Nucleus accumbens (tissue), 56 donors: ENCODE measurements at regions not wholly inside any gene's neighbourhood (a gene's known extent, or its start where the extent isn't known, plus 50 kb on each side); places are given as distances from the start of the nearest gene placed in this dataset.
A peak's percentile ranks its signal among the peaks of the same experiment; 100 is the strongest.

Experiments
- DNase-seq, 56 donors: peaks; one replicate each; lab custom pipeline; 2025; lab: John Stamatoyannopoulos, UW

DNA sequence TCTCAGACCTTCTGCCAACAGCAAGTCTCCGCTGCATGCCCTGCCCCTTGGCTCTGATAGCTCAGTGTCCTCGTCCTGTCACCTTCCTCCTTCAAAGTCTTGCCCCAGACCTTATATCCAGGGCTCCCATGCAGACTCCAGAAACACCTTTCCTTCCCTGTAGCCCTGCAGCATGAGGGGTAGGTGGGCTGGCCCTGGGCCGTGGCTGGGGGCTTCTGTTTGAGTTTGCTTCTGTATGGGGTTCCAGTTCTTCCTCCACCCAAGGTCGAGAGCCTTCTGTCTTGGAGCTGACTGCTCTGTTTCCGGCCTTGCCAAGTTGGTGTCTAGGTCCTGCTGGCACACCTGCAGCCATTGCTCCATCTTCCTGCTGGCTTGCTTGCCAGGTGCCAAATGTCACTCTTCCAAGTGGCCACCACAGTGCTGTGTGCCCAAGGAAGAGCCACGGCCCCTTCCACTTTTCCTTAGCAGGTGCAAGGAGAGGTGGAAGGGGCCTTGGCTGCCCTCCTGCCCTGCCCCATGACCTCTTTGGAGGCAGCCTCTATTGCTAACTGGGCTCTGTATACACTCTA is 74.8 kb upstream of the NECTIN1 start:
- no peak for DNase-seq

DNA sequence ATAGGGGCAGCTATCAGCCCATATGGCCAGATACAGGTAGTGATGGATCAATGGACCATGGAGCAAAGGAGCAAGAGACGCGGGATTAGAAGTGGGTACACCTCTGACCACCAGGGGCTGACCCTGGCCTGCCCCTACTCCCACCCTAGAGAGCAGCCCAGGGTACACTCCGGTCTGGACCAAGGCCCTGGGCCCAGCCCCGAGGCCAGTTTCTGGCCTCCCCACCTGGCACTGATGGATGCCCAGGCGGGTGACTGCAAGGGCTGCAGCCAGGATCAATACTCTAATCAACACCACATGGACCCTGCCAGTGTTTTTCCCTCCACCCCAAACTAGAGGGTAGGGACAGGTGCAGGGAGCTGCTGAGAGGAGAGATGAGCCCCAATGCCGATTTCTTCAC is 74.1 kb upstream of the NECTIN1 start:
- no peak for DNase-seq

DNA sequence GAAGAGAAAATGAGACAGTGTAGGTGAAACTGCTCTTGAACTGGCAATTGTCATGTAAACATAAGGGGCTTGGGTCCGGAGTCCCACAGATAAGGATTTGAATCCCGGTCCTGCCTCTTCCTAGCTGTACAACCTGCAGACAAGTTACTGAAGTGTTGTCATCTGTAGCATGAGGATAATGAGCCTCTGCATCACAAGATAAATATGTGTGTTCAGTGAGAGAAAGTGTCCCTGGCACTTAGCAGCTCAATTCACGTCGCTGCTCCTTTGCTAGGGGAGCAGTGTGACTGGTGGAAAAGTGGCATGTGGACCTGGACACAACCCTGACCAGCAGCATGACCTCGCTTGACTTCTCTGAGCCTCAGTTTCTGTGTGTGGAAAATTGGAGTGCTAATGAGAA is 73.7 kb upstream of the NECTIN1 start:
- no peak for DNase-seq

DNA sequence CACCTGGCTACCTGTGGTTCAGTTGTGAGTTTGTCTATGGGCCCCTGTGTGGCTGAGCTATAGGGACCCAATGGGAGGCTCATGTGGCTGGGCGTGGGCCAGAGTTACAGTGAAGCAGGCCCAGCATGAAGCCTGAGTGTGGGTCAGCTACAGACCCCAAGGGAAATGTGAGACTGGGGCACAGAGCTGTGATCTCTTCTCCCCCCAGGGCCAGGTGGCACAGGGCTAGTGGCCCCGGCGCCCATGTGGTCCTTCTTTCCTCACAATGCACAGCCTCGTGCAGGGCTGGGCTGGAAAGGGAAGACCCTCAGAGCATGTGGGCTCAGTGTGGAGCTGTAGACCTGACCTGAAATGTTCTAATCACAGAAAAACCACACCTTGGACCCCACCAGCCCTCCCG is 71.6 kb upstream of the NECTIN1 start:
- no peak for DNase-seq

DNA sequence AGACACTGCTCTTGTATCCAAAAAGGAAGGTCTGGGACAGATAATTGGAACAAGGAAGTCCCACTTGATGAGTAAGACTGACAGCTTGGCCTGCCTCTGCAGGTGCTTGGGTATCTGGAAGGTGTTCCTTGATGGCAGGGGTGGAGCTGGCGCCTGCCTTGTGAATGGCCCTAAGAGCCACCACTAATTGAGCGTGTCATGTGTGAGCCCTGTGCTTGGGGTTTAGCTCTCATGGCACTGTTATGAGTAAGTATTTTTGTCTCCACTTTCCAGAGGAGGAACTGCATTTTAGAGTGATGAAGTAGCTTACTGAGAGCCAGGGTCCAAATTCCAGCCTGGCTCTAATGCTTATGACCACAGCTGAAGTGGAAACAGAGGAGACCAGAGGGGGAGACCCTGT is 71.2 kb upstream of the NECTIN1 start:
- DNase-seq: no peak

DNA sequence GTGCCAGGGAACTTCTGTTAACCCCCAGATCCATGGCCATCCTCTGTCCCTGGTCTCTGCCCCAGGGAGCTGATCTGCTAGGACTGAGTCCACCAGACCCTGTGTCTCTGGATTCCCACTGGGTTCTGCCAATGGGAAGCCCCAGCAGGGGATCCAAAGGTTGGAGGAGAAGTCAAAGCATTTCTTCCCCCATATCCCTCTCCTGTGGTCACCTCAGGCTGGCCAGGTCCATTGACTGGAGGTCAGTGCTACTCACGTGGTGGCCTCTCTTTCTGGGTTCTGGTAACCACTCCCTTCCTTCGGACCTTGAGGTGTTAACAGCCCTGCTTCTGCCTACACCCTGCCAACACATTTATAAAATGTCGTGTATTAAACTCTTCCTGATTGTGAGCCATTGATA is 69.7 kb upstream of the NECTIN1 start:
- DNase-seq: no peak

DNA sequence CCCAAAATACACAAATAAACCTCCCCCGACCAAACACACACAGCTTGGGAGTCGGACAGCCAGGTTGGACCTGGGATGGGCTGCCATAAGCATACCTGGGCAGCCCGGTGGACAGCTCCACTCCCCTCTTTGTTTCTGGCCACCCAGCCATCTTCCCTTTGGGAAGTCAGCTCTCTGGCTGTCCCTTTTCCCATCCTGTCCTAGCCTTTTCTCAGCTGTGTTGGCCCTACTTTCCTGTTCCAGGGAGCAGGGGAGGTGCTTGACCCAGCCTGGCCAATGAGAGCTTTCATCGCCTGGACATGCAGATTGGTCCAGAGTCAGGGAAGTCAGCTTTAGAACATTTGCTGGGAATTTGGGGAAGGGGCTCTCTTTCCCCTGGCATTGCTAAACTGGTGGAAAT is 68.7 kb upstream of the NECTIN1 start:
- no peak for DNase-seq

DNA sequence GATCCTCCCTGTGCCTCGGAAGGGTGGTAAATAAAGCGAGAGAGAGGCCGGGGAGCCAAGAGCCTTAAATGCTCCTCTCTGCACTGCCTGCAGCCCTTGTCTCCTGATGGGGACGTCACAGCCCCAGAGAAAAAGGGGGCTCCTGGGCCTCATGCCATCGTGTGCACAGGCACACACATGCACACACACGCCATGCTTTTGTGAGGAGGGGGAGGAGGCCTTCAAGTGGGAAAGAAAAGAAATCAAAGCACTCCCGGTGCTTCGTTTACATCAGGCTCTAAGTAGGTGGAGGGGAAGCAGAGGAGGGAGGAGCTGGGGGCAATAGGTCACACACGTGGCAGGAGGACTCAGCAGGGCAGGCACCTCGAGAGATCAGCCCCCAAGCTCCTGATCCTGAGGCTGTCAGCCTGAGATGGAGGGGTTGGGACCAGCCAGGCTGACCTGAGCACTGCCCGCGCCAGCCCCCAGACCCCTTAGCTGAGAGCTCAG is 68.2 kb upstream of the NECTIN1 start:
- DNase-seq: no peak

DNA sequence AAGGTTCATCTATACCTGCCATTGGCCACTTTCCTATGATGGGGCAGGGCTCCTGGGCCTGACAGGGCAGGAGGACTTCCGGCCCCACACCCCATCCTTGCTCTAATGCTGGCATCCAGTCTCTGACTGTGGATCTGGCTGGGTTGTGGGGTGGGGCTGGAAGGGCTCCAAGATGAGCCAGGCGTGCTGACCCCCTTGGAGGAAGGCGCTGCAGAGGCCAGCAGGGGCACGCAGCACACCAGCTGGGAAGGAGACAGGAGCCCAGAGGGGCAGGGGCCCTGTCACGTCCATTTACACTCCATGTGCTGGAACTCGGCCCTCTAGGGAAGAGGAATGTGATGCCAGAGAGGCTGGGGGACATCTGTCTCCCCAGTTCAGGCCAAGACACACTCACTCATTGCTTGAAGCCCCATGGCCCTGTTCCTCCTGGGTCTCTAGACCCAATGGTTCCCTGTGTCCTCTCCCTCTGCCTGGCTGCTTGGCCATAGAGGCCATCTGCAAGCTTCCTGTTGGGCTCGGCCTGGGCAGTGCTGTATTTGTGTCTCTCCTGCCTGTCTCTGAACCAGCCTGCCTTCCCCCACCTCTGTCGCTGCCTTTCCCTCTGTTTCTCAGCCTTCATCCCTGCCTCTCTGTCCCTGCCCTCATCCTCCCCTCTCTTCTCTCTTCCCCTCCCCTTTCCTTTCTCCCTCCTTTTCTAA is 67.5 kb upstream of the NECTIN1 start:
- no peak for DNase-seq

DNA sequence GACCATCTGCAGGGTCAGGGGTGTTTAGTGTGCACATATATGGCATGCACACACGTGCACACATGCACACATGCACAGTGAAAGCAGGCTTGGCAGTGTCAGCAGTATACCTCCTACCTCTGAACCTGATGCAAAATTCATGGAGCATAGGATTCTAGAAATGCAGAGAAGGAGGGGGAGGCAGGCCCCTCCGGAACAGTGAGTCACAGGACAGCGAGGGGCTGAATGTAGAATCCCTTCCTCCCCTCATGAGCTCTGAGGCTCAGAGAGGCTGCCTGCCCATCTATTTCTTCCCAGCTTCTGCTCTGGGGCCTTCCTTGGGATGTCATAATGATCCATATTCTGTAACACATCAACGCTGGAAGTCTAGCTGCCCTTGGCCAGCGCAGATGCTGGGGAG is 66.7 kb upstream of the NECTIN1 start:
- DNase-seq: no peak

DNA sequence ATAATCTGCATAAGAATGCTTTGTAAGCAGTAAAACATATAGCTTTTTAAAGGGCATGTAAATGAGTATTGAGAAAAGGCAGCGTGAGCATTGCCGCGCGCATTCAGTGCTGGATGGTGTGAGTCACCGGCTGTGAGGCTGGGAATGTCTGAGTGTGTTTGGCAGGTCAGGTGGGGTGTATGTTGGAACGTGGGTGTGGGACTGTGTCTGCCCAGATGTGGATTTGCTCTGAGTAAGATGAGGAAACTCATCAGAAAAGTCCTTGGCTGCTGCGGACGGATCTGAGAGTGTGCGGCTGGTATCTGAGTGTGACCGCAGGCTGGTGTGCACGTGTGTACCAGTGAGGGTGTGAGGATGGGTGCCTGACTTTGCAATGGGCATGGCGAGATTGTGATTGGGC is 66.2 kb upstream of the NECTIN1 start:
- DNase-seq: peak in 22 of 56 donors; percentile 4 to 69 (median 27)

DNA sequence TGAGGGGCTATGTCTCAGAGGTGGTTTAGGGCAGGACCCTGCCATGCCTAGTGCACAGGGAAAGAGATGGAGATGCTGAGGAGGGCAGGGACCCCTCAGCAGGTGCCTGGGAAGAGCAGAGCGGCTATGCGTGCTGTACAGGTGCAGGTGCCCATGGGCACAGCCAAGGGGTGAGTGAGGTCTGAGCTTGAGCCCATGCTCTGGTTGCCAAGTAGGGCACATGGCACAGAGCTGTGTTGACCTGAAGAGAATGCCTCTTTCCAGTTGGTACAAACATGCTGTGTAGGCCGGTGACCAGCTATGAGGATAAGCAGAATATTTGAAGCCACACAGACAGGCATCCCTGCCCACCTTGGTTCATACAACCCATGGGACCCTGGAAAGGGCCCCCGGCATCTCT is 65.8 kb upstream of the NECTIN1 start:
- DNase-seq: no peak

DNA sequence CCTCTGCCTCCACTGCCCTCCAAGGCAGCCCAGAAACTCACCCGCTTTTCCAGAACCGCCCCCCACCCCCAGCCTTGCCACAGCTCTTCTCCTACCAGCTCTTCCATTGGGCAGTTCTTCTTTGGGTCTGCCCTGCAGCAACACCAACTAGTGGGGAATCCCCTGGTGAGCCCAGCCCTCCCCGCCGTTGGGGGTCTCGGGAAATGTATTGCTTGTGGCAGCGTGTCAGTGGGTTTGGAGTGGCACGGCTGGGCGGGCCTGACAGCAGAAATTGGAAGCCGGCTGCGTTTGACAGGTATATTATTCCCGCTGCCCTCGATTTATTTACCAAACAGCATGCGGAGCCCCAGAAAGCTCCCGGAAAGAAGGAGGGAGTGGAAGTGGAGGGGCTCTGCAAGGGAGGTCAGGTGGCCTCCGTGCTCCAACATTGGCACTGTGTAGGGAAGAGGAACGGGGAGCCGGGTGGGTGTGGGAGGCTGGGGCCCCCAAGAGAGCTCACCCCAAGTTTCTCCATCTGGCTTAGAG is 65.2 kb upstream of the NECTIN1 start:
- DNase-seq: no peak

DNA sequence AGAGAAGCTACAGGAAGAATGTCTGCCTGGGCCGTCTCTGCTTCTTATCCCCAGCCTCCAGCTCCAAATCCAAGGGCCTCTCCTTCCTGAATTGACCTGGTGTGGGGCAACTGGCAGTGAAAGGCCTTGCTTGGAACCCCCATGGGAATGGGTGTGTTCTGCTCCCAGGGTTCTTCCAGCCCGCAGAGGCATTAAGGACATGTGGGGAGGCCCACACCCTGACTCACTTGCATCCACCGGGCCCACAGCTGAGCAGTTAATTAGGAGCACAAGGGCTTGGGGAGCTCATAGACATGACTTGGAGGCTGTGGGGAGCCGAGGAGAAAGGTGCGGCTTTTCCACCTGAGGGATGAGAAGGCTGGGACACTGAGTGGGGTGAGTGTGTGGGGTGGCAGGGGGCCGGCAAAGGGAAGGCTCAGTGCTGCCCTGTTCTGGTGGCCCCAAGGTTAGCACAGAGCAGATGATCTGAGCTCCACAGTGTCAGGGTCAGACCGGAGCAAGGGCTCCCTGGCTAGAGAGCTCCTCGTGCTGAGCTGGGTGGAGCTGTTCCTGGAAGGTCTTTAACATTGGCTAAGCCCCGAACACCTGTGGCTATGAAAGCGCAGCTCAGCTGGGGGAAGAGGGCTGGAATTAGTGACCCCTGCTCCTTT is 64.5 kb upstream of the NECTIN1 start:
- DNase-seq: no peak

DNA sequence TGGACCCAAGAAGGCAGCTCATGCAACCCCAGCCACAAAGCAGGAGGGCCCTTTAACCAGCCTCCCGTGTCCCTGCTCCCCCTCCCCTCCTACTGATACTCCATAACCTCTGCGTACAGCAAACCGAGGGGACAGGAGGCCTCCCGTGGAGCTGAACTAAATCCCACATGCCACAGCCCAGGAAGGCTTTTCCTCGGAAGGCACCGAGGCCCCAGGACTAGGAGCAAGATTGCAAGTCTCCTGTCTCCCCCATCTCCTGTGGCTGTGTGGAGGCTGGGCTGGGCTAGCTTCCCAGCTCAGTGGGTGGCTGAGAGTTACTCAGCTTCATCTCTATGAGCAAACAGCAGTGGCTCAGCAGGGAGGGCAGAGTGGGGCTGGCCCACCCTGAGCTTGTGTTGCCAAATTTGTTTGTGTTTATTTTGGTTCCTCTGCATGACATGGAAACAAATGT is 62.7 kb upstream of the NECTIN1 start:
- DNase-seq: peak in 24 of 56 donors; percentile 8 to 74 (median 30)

DNA sequence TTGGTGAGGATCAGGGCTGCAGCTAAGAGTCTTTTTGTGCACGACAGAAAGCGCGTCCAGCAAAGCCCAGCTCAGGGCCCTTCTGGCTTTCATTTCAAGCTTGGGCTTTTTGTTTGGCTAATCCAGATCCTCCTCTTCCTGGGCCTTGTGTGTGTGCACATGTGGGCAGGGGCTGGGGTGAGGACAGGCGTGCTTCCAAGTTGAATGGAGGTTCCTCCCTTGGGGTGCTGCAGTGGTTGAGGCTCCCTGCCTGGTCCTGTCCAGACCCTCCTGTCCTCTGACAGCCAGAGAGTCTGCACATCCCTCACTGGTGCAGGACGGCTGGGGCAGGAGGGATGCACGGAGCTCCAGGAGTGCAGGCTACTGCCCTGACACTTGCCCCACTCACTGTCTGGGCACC is 62.0 kb upstream of the NECTIN1 start:
- DNase-seq: no peak

DNA sequence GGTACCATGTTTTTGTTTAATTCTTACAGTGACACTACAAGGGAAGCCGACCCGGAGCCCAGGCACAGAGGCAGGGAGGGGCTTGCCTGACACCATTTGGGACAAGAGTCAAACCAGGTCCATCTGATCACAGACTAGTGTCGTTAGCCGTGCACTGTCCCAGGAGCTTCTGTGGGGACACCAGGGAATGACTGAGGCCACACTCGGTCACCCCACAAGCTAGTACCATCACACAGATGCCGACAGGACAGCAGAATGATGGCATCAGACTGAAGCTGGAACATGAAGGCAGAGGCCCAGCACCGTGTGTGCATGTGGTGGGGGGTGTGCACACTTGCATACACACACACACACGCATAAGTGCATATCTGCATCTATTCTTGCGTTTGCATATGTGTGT is 61.5 kb upstream of the NECTIN1 start:
- no peak for DNase-seq

DNA sequence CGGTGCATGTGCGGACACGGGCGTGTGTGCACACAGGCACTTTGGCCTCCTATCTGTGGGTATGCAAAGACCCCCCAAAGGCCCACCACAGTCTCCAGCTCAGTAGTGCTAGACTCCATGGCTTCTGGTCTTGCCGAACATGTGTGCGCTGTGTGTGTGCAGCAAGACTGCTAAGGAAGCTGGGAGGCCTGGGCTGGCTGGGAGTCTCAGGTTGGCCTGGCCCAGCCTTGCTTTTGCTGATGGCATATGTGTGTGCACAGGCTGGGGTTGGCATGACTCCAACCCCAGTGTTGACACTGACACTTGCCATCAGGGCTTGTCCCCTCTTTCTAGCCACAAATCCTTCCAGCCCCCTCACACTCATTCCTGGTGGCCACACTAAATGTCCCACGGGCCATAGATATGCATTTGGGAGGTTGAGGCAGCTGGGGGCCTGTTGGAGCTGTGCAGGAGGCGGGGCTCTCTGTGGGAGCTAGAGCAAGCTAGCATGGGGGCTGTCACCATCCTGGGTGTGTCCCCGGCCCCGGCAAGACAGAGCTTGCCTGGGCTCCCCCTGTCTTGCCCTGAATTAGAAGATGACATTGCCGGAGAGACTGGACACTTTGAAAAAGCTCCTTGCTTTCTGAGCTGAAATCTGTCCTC is 60.9 kb upstream of the NECTIN1 start:
- DNase-seq: no peak

DNA sequence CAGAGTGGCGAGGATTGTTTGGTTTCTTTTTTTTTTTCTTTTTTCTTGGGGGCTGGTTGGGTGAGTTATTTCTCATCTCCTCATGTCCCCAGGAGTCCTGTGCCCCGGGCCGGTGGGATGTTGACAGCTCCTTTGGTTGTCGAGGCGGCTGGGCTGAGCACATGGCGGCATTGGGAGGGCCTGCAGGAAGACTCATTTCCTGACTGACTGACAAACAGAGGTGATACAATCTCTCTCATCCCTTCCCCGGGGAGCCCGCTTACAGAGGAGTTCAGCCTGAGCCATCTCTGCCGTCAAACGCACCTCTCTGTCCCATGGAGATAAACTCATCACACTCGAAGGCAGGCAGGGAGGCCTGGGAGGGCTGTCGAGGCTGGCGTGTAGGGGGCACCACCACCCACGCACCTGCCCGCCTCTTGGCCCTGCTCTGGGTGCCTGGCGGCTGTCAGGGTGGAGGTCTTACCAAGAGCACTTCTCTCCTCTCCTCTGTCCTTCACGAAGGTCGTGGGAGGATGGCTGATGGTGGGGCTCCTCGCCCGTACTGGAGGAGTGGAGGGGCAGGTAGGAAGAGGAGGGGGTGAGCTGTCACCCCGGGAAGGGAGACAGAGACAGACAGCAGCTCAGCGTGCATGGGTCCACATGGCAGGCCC is 60.0 kb upstream of the NECTIN1 start:
- DNase-seq: no peak

DNA sequence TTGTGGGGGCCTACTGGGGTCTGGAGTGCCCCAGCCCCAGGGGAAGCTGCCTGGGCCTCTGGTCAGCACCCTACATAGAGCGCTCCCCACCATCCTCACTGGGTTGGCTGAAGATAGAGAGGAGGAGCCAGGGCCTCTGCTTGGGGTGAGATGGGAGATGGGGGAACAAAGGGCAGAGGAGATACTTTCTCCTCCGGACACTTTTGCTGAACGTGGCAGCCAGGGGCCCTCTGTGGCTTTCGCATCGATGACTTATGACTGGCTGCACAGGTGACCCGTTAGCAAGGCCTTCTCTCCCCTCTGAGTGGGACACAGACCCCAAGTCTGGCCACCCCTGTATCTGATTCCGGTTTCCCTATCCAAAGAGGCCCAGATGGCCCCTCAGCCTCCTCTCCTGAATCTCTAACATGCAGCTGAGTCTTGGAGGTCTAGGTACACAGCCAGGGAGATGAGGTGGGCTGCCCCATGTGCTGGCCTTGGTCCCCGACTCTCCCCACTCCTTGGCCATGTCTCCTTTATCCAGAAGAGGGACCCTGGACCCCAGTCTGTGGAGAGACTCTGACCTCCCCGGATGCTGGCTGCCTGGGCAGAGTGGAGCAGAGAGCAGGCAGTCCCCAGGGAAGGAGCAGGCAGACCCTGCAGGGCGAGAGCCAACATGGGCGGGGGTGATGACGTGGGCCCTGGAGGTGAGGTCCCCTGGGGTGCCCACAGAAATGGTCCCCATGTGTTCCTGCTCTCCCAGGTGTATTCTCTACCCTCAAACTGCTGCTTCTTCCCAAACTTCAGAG is 59.3 kb upstream of the NECTIN1 start:
- DNase-seq: no peak
